ENCODE measurements at regions not wholly inside any gene's neighbourhood (a gene's known extent, or its start where the extent isn't known, plus 50 kb on each side); places are given as distances from the start of the nearest gene placed in this dataset.

DNA sequence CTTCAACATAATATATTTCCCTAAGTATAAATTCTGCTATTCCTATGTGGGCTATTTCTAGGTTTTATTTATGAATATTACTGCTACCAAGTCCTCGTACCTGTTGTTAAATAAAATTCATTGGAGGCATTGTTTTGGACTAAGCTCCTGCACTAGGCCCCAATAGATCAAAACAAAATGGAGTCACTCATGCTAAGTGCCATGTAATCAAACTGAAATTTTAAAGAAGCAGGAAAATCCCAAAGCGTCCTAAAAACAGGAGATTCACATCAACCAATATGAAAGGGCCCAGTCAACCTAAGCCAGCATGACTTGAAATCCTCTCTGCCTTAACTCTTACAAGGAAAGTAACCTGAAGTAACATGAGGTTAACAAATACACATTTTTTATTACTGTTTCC lies 743.2 kb downstream of the TRAM1L1 start:
- TF ChIP-seq, protein P1, sequence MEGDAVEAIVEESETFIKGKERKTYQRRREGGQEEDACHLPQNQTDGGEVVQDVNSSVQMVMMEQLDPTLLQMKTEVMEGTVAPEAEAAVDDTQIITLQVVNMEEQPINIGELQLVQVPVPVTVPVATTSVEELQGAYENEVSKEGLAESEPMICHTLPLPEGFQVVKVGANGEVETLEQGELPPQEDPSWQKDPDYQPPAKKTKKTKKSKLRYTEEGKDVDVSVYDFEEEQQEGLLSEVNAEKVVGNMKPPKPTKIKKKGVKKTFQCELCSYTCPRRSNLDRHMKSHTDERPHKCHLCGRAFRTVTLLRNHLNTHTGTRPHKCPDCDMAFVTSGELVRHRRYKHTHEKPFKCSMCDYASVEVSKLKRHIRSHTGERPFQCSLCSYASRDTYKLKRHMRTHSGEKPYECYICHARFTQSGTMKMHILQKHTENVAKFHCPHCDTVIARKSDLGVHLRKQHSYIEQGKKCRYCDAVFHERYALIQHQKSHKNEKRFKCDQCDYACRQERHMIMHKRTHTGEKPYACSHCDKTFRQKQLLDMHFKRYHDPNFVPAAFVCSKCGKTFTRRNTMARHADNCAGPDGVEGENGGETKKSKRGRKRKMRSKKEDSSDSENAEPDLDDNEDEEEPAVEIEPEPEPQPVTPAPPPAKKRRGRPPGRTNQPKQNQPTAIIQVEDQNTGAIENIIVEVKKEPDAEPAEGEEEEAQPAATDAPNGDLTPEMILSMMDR (conservative IDR thresholded peaks at IDR 0.05), result no peak
- TF ChIP-seq ZFX (IDR thresholded peaks at IDR 0.05), result no peak

Measured in C4-2B (cell line).